Skeletal muscle tissue (tissue), 3 donors: ENCODE measurements at regions not wholly inside any gene's neighbourhood (a gene's known extent, or its start where the extent isn't known, plus 50 kb on each side); places are given as distances from the start of the nearest gene placed in this dataset.

Experiments used
- H3K27ac ChIP-seq: one replicate; pipeline ENCODE4 v1.7.0; 2013; ENCODE audit warnings: mild to moderate bottlenecking, low read depth, low read length, inconsistent platforms
- H3K27me3 ChIP-seq, 3 donors: one replicate each; pipeline ENCODE4 v1.7.0; 2013; ENCODE audit warnings: low read length in 3 of 3; ENCODE audit not compliant: control insufficient read depth in 3 of 3, insufficient read depth in 3 of 3
- H3K36me3 ChIP-seq, 3 donors: one replicate each; pipeline ENCODE4 v1.7.0; 2013; ENCODE audit warnings: low read length in 3 of 3; ENCODE audit not compliant: control insufficient read depth in 3 of 3, insufficient read depth in 3 of 3
- H3K4me1 ChIP-seq, 3 donors: one replicate each; pipeline ENCODE4 v1.7.0; 2013; ENCODE audit warnings: low read length in 3 of 3, mild to moderate bottlenecking in 3 of 3; ENCODE audit not compliant: control insufficient read depth in 3 of 3, insufficient read depth in 3 of 3
- H3K4me3 ChIP-seq, 3 donors: one replicate each; pipeline ENCODE4 v1.7.0; 2013; ENCODE audit warnings: low read length in 3 of 3
- H3K9ac ChIP-seq, 3 donors: one replicate each; pipeline ENCODE4 v1.7.0; 2013; ENCODE audit warnings: low read length in 3 of 3, mild to moderate bottlenecking in 3 of 3, moderate library complexity in 2 of 3, low read depth in 1 of 3
- H3K9me3 ChIP-seq, 3 donors: one replicate each; pipeline ENCODE4 v1.7.0; 2013; ENCODE audit warnings: low read length in 3 of 3; ENCODE audit not compliant: control insufficient read depth in 3 of 3
- donor health status: Osteomylitis.

- Histone ChIP-seq H3K9me3 (no peaks in the 10 kb centered on the region), H3K4me1 (no peaks in the 10 kb centered on the region), H3K4me3 (no peak overlapping the region)
These were observed 1602.3 kb downstream of the C4orf33 start for GRCh38 chr4:130698251-130698650.

DNA sequence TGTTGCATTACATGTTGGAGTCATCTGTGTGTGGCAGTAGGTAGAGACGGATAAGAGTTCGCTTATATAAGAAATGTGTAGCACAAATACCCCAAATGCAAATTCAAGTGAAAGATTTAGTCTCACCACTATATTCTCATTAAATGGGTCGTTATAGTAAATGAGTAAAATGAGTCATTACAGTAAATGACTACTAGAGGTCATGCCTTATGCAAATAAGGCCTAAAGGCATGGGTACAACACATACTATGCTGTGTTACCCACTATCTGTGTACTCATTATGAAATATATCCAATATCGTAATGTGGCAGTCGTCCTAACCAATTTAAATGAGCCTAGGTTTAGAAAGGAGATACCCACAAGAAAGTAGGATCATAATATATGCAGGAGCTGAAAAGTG, 1603.1 kb downstream of the C4orf33 start:
- Histone ChIP-seq H3K4me3 (no peak overlapping the region), H3K27ac (no peak overlapping the region), H3K27me3 (no peaks in the 10 kb centered on the region), H3K9ac (no peak overlapping the region), H3K4me1 (no peaks in the 10 kb centered on the region), H3K36me3 (no peaks in the 10 kb centered on the region), H3K9me3 (no peaks in the 10 kb centered on the region)

More at GRCh38 chr4:130698251-130698650, 1602.3 kb downstream of the C4orf33 start:
- Histone ChIP-seq H3K9ac (no peak overlapping the region), H3K27ac (no peak overlapping the region), H3K36me3 (no peaks in the 10 kb centered on the region), H3K27me3 (no peaks in the 10 kb centered on the region)

- H3K4me1 ChIP-seq = no peaks in the 10 kb centered on the region
- no peak overlapping the region for H3K27ac ChIP-seq
- H3K36me3 ChIP-seq = no peaks in the 10 kb centered on the region
- no peak overlapping the region for H3K4me3 ChIP-seq
- no peaks in the 10 kb centered on the region for H3K27me3 ChIP-seq
- no peaks in the 10 kb centered on the region for H3K9me3 ChIP-seq
- H3K9ac ChIP-seq = no peak overlapping the region
These were observed 1607.4 kb downstream of the C4orf33 start for GRCh38 chr4:130703211-130703935.

- Histone ChIP-seq H3K4me3 (no peak overlapping the region), H3K36me3 (no peaks in the 10 kb centered on the region), H3K27me3 (no peaks in the 10 kb centered on the region), H3K27ac (no peak overlapping the region), H3K9ac (no peak overlapping the region), H3K9me3 (no peaks in the 10 kb centered on the region), H3K4me1 (no peaks in the 10 kb centered on the region)
These were observed 1609.1 kb downstream of the C4orf33 start for GRCh38 chr4:130705023-130705422.

DNA sequence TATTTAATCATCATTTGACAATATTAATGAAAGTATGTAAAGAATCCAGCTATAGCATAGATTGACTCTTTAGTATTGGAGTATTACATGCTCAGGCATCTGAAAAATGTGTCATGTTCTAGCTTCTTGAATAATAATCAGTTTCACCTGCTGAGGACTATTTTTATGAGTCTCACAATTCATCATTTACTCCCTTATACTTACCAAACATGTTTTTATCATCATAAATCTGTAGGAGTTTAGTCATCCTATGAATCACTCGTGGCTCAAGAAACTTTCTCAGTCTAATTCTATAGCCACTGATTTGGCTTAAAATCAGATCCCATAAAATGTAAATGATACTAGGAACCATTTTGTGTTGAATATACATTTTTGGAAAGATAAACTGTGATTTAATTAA, 1616.1 kb downstream of the C4orf33 start:
- H3K9ac ChIP-seq = no peak overlapping the region
- no peaks in the 10 kb centered on the region for H3K36me3 ChIP-seq
- no peaks in the 10 kb centered on the region for H3K4me1 ChIP-seq
- H3K9me3 ChIP-seq = no peaks in the 10 kb centered on the region
- H3K27me3 ChIP-seq = no peaks in the 10 kb centered on the region
- H3K4me3 ChIP-seq = no peak overlapping the region
- no peak overlapping the region for H3K27ac ChIP-seq

DNA sequence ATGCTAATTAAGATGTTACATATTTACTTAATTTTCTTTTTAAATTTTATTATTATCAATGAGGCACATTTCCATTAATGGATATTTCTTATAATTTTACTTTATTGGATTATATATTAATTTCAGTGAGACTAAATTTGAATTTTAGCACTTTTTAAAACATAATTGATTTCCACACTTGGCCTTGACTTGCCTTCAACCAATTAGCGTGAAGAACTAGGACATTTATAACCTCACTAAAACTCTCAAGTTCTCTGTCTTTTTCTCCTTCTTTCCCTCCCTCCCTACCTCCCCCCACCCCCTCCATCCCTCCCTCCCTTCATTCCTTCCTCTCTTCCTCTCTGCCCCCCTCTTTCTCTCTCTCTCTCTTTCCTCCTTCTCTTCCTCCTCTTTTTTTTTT, 1618.1 kb downstream of the C4orf33 start:
- H3K4me3 ChIP-seq = no peak overlapping the region
- H3K27me3 ChIP-seq = no peaks in the 10 kb centered on the region
- no peaks in the 10 kb centered on the region for H3K36me3 ChIP-seq
- no peaks in the 10 kb centered on the region for H3K9me3 ChIP-seq
- no peak overlapping the region for H3K27ac ChIP-seq
- H3K4me1 ChIP-seq = no peaks in the 10 kb centered on the region
- no peak overlapping the region for H3K9ac ChIP-seq

- no peaks in the 10 kb centered on the region for H3K27me3 ChIP-seq
- no peaks in the 10 kb centered on the region for H3K36me3 ChIP-seq
- H3K4me1 ChIP-seq = no peaks in the 10 kb centered on the region
These were observed 1626.4 kb downstream of the C4orf33 start for GRCh38 chr4:130722361-130722760.

DNA sequence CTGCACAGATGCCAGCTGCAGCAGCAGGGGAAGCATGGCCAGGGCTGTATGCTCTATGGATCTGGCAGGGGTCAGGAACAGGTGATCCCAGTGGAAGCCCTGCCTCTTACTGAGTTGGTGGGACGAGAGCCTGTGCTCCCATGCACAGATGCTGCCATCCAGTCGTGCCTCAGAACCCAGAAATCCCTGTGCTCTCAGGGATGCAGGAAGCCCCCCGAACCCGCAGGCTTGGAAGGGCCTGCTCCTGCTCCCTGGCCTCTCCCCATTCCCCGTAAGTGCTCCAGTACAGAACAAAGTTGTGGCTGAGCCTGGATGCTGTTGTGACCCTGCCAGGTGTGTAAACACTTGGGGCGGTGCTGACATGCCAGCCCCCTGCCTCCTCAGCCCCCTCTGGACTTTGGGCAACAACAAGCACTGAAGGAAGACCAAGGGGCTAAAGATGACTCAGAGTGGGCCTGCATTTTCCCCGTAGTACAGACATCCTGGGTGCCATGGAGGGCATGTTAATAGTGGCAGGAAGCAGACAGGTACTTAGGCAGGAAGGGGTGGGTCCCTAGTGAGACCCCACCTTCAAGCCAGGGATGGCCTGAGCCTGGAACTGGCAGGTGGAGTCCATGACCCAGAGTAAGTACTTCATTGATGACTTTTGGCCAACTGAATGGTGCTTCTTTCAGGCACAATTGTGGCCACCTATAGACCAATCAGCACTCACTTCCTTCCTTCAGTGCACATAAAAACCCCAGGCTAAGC, 1640.7 kb downstream of the C4orf33 start:
- H3K4me3 ChIP-seq = no peak overlapping the region
- H3K27me3 ChIP-seq = no peaks in the 10 kb centered on the region
- no peak overlapping the region for H3K9ac ChIP-seq
- H3K27ac ChIP-seq = no peak overlapping the region
- H3K9me3 ChIP-seq = peaks cover 0 to 3% (median 0%) of the 10 kb centered on the region in 3 donors
- no peaks in the 10 kb centered on the region for H3K4me1 ChIP-seq
- no peaks in the 10 kb centered on the region for H3K36me3 ChIP-seq

More at GRCh38 chr4:130722361-130722760, 1626.4 kb downstream of the C4orf33 start:
- Histone ChIP-seq H3K9me3 (no peaks in the 10 kb centered on the region), H3K9ac (no peak overlapping the region), H3K4me3 (no peak overlapping the region), H3K27ac (no peak overlapping the region)

DNA sequence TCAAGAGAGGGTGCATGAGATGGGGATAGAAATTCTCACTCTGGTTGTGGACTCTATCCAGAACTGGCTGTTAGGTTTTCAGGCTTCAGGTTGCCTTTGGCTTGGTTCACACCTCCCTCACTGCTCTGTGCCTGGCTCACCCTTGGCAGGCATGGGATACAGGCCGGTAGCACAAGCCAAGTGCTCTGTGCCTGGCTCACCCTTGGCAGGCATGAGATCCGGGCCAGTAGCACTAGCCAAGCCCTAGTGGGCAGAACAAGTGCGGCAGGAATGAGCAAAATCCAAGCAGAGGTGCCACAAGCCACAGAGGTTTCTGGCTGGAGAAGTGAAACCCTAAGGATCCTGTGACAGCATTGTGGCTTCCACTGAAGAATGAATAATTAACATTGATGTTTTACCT, 1642.3 kb downstream of the C4orf33 start:
- Histone ChIP-seq H3K9me3 (peaks cover 0 to 3% (median 0%) of the 10 kb centered on the region in 3 donors), H3K9ac (no peak overlapping the region), H3K36me3 (no peaks in the 10 kb centered on the region), H3K4me1 (no peaks in the 10 kb centered on the region), H3K27ac (no peak overlapping the region), H3K27me3 (no peaks in the 10 kb centered on the region), H3K4me3 (no peak overlapping the region)

DNA sequence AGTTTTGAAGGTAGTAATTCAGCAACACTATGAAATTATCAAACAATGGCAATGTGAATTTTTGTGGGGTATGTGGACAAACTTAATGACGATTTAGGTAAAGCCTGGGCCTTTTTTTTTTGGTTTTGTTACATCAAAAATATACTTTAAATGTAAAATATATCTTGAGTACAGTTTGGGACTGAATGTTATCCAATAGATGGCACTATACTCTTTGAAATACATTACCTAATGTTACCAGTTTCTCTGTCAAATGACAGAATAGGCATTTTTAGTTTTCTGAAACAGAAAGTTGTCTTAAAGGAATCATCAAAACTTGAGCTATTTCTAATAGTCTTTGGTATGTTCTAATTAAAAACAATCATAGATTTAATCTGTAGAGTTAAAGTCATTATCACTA, 1651.9 kb downstream of the C4orf33 start:
- H3K36me3 ChIP-seq = no peaks in the 10 kb centered on the region
- no peak overlapping the region for H3K4me3 ChIP-seq

More for the DNA sequence above, 1651.9 kb downstream of the C4orf33 start:
- Histone ChIP-seq H3K27ac (no peak overlapping the region), H3K4me1 (no peaks in the 10 kb centered on the region), H3K9ac (no peak overlapping the region), H3K27me3 (no peaks in the 10 kb centered on the region), H3K9me3 (no peaks in the 10 kb centered on the region)
